Right kidney (tissue), 1 donor: ENCODE measurements at regions not wholly inside any gene's neighbourhood (a gene's known extent, or its start where the extent isn't known, plus 50 kb on each side); places are given as distances from the start of the nearest gene placed in this dataset.
A peak's percentile ranks its signal among the peaks of the same experiment; 100 is the strongest.
"Not testable (repeated sequence)": the region's sequence is repeated elsewhere in the genome, so short reads cannot be mapped to it uniquely, and the experiment has no call there.

ENCODE experiments used
- DNase-seq: peaks from one replicate; pipeline ENCODE4 v3.0.0-alpha.2; 2016

DNA sequence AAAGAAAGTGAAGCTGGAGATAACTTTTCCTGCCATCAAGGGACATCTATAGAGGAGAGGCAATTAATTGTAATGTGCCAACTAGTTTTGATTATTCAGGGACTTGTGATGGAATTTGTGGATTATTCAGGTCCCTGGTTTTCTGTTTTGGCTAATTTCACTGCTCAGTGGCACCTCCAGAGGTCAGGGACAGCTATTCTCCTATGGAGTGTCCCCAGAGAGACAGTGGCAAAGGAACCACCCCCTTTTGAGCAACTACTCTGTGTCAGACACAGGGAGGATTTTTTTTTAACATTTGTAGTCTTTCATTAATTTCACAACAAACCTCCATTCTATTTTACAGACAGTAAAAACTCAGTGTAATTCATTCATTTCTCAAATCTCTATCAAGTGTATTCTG, 206.0 kb upstream of the SPRED2 start:
- no peak for DNase-seq

DNA sequence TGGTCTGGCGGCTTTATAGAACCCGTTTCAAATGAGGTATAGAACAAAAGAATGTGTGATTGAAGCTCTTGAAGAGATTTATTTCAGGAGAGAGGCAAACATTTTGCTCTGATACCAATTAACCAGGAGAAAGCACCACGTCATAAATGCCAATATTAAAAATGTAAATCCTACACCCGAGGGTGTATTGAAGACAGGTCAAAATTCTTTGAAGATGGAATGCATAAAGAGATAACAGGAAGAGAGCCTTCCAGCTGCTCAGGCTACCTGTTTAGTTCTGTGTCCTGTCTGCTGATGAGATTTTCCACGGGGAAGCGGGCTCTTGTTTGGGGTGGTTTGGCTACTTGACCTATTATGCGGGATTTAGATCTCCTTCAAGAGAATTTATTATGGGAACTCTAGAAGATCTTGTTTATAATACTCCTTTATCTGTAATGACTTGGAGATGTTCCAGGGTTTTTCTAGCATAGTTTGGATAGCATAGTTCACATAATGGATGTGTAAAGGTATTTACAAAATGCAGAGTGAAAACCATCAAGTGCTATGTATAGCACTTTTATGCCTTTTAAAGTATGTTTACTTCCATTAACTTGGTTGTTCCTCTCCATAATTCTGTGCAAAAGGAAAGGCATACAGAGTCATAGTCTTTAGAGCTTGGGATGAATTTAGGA, 204.5 kb upstream of the SPRED2 start:
- no peak for DNase-seq

- no peak for DNase-seq
Measured at GRCh38 chr2:65636024-65636423, 203.6 kb upstream of the SPRED2 start.

- DNase-seq, result no peak
Measured at GRCh38 chr2:65634304-65634703, 201.9 kb upstream of the SPRED2 start.

GRCh38 chr2:65630643-65631042, 198.2 kb upstream of the SPRED2 start:
- no peak for DNase-seq

- DNase-seq, result no peak
Measured at GRCh38 chr2:65628156-65628555, 195.8 kb upstream of the SPRED2 start.

GRCh38 chr2:65626831-65627230, 194.4 kb upstream of the SPRED2 start:
- no peak for DNase-seq

DNA sequence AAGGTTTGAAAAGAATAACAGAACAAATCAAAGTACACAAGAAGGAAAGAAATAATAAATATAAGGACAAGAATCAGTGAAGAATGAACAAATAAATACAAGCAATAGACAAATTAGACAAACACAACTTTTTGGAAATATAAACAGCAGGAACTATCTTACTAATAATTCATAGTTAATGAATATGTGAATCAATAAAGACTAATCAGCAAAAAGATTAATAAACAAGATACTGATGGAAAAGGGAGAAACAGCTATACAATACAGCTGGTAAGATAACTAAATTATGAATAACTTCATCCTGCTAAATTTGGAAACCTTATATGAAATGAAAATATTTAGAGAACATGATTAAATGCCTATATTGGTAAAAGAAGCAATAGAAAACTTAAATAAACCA, 193.6 kb upstream of the SPRED2 start:
- no peak for DNase-seq

GRCh38 chr2:65622951-65623535, 190.6 kb upstream of the SPRED2 start:
- no peak for DNase-seq

DNA sequence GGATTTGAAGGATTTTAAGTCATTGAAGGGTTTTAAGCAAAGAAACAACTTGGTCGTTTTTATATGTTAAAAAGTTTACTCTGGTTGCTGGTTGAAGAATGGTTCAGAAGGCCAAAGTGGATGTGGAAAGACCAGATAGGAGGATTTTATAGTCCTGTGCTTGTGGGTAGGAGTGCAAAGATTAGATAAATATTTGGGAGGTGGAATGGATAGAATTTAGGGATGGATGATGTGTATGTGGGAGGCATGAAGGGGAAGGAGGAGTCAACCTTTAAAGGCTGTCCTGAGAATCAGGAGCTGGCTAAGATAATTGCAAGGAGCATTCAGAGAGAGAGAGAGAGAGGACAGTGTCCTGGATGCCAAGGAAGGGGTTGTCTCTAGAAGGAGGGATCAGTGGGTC, 190.1 kb upstream of the SPRED2 start:
- no peak for DNase-seq

DNA sequence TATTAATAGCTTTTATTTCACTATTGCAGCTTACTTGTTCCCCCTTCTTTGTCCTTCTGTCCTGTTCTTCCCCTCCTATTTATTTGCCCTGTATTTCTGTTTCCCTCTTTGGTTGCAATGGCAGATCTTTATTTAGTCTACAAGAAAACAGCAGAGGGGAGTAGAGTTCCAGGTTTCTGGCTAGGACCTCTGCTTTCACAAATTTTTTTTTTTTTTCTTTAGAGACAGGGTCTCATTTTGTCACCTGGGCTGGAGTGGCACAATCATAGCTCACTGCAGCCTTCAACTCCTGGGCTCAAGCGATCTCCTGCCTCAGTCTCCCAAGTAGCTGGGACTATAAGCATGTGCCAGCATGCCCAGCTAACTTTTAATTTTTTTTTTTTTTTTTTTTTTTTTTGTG, 188.1 kb upstream of the SPRED2 start:
- DNase-seq, result no peak

GRCh38 chr2:65620026-65620425, 187.6 kb upstream of the SPRED2 start:
- no peak for DNase-seq

DNA sequence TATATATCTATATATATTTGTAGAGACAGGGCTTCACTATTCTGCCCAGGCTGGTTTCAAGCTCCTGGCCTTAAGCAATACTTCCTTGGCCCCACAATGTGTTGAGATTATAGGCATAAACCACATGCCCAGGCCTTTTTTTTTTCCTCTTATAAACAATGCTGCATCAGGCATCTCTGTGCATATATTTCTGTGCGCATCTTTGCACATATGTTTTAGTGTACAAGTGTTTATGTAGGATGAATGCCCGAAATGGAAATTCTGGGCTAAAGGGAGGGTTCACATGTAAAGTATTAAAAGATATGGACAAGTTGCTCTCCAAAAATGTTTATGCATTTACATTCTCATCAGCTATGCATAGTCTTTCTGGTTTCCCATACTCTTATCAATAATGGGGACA, 183.2 kb upstream of the SPRED2 start:
- DNase-seq, result no peak

DNA sequence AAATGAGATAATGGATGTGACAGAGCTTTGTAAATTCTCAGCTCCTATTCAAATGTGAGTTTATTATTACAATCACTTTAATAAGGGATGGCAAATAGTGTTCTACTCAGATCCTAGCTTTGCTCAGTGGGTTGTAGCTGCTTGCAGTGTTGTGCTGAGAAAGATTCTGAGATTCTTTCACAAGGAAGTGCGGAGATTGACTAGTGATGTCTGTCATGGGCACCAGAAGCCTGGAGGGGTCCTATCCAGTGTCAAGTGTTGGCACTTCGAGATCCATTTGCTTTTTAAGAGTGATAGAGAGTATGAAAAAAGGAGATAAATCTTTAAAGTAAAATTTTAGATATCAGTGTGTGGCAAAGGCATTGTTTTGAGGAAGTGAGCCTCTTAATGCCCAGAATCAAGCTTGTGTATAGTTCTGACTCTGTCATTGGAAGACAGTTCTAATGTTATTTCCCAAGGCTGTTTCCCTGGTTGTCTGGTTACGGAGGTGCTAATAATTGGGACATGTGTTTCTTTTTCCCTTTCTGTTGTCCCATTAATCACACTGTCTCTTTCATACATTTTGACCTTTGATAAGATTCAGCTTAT, 181.7 kb upstream of the SPRED2 start:
- DNase-seq, result no peak

- DNase-seq, result no peak
Measured at GRCh38 chr2:65611488-65611887, 179.1 kb upstream of the SPRED2 start.

GRCh38 chr2:65608916-65609315, 176.5 kb upstream of the SPRED2 start:
- DNase-seq, result peak; percentile 57

DNA sequence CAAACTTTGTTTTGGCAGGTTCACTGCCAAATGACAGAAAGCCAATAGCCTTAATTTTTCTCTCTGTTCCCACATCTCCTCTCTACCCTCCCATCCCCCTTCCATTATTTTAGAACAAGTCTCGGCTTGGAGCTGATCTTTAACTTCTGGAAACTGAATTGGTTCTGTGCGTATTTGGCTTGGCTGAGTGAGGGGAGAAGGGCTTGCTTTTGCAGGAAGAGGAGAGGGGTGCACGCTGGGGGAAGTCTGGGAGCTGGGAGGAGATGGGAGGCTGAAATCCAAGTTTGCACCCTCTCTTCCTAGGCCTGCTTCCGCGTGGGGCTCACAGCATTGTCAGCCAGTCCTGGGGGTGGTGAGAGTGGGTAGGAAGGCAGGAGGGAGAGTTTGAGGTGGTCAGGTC, 176.1 kb upstream of the SPRED2 start:
- peak; percentile 55 for DNase-seq

DNA sequence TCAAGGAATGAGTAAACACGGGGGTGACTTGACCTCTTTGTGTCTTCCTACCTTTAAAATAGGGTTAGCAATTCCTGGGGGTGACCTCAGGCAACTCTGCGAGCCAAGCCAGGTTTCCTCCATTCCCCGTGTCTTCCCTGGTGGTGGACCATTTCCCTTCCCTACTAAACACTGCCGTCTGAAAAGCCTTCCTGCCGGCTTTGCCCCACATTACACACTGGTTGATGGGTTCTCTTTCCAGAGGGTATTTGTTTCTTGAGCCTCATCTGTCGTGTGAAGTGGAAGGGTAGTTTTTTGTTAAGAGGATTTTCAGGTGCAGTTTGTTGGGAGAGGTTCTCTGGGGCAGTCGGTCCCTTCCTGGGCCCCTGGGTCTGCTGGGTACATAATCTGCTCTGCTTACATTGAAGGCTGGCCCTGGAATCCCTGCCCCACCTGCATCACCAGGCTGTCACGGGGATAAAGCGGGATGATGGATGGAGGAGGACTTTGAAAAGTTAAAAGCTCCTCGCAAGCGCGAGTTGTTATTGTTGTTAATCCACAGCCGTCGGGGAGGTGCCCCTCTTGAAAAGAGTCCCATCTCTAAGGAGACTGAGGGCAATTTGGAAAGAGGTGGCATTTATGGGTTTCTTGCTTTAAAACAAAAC, 175.4 kb upstream of the SPRED2 start:
- DNase-seq, result no peak

DNA sequence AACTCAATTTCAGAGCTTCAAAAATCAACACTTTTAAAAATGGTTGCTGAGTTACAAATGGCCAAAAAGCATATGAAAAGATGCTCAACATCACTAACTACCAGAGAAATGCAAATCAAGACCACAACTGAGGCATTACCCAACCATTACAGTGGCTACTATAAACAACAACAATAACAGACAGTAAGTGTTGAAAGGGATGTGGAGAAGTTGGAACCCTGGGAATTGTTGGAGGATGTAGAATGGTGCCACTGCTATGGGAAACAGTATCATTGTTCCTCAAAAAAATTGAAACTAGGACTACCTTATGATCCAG, 173.3 kb upstream of the SPRED2 start:
- DNase-seq, result no peak

GRCh38 chr2:65605058-65605742, 172.8 kb upstream of the SPRED2 start:
- no peak for DNase-seq

GRCh38 chr2:65604246-65604645, 171.8 kb upstream of the SPRED2 start:
- DNase-seq, result no peak

DNA sequence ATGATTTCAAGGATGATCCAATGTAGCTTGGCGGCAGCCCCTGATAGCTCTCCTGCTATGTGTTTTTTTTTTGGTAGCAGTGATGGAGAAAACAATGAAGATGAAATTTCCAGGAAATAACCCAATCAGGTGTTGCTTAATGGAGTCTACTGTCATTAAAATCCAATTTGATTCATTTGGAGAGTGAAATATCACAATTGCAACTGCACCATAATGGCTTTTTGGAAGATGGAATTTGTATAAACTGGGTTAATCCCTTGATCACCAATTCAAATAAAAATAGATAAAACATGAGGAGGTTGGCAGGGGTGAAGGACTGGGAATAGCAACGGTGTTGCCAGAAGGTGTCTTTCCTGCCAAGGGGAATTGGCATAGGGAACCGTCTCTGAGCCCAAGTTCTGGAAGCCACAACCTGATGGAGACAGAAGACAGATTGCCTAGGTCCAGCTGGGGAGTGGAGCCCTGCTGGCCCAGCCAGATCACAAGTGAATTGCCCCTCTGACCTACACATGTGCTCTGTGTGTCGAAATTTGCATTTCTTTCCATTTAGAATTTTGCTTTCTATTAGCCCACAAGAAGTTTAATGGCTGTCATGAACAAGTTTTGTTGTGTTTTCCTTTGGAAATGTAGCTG, 170.3 kb upstream of the SPRED2 start:
- DNase-seq, result no peak

DNA sequence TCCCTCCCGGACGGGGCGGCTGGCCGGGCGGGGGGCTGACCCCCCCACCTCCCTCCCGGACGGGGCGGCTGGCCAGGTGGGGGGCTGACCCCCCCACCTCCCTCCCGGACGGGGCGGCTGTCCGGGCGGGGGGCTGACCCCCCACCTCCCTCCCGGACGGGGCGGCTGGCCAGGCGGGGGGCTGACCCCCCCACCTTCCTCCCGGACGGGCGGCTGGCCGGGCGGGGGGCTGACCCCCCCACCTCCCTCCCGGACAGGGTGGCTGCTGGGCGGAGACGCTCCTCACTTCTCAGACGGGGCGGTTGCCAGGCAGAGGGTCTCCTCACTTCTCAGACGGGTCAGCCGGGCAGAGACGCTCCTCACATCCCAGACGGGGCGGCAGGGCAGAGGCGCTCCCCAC, 168.5 kb upstream of the SPRED2 start:
- DNase-seq, result not testable (repeated sequence)
